HG02938 (cell line): ENCODE measurements at regions not wholly inside any gene's neighbourhood (a gene's known extent, or its start where the extent isn't known, plus 50 kb on each side); places are given as distances from the start of the nearest gene placed in this dataset.
A peak's percentile ranks its signal among the peaks of the same experiment; 100 is the strongest.

Source experiments
- ATAC-seq: cut with Tn5 transposase; IDR thresholded peaks from one replicate; pipeline ENCODE4 v1.9.1; 2021; ENCODE audit warnings: mild to moderate bottlenecking, moderate library complexity; ENCODE audit not compliant: unreplicated experiment

DNA sequence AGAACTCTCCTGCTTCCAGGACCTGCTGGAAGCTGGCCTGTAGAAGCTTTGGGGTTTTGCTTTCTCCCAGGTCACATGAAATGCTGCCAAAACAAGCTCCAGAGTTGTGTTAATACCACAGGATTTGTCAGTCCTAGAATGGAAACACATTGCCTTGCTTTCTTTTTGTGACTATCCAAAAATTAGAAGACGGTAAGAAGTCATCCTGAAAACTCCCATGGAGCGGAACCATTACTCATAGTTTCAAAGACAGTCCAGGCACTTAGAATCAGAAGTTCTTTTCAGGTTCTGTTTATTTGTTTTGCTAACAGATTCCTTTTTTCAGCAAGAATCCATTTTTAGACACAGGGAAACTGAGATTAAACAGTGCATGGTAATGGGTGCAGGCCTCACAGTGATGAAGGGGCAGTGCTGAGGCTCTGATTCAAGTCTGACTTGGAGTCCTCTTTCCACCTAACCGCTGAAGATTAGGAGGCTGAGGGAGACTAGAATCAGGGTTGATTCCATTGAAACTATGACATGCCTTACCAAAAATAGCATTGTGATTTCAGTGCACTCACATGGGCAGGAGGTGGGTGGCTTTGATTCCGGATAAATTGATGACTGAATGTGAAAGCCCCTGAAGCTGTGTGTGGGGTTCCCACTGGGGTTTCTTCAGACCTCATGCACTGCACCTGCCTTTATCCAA lies 72.2 kb upstream of the NAA20 start:
- ATAC-seq, result peak; percentile 73

DNA sequence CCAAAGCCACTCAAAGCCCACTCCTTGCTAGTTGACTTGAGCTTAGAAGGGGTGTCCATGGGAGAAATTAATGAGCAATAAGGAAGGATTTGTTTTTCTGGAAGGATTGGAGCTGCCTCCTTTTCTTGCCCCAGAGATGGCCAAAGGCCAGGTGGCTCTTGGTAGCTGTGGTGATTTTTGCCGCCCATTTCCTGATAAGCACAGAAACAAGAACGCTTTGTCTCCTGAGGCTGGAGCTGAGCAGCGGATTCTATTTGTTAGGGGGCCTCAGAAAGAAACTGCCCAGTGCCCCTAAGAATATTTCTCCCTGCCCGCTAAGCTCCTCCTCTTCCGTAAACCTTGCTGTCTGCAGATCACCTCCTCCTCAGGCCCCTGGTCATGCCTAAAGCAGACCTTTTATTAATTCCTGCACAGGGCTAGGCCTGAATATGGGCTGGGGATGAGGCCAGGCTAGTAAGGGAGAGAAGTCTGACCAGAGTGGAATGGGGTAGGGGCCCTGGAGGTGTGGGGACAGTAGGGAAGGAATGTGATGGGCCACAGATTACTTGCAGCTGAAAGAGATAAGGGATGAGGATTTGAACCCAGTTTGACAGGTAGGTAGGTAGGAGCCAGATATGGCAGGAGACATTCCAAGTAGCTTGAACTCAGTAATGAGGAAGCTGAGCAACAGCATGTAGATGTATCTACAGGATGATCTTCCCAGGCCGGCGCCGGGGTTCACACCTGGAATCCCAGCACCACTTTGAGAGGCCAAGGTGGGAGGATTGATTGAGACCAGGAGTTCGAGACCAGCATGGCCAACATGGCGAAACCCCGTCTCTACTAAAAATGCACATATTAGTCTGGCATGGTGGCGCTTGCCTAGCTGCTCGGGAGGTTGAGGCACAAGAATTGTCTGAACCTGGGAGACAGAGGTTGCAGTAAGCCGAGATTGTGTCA lies 71.2 kb upstream of the NAA20 start:
- ATAC-seq, result no peak

DNA sequence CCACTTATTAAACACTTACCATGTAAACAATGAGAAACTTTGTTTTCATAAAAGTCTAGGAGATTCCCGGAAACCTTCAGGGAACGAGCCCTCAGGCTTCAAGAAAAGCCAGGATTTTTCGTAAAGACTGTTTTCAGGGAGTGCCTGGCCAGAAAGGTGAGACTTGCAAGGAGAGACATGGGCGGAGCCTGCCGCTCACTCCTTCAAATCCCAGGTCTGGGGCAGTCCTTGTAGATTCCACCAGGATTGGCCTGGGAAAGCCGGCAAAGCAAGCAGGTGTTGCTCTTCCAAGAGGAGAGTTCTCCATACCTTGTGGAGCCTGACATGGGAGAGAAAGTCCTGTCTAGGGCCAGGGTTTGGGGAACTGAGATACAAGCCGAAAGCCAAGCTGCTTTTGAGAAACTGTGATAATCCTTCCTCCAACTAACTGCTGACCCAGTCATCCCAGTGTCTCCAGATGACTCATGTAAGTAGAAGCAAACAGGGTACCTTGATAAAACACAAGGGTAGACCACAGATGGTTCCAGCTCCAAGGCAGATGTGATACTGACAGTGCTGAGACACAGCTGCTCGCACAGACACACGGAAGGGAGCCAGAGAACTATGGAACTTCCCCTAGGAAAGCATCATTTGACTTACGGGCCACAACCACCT lies 69.4 kb upstream of the NAA20 start:
- peak; percentile 62 for ATAC-seq

DNA sequence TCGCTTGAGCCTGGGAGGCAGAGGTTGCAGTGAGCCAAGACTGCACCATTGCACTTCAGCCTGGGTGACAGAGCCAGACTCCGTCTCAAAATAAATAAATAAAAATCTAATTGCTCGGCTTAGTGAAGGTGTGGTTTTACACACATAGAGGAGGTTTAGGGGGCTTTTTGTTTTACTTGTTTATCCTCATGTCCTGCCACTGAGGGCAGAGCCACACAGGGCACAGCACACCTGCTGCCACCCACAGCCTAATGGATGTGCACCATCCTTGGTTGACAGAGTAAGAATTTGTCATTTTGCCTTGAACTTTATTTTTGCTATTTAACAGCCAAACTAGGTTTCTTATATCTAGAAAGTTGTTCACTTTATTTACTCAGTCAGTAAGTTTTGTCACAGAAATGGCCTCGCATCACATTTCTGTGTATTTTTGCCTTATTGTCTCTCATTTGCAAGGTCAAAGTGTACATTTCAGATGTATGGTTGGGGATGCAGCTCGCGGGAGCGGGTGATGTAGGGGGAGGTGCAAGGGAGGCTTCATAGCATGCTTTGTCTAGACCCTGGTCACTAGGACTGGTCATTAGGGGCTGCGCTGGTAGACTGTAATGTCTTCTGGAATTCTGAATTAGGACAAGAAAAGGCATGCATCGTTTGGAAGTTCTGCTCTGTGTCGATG lies 67.8 kb upstream of the NAA20 start:
- no peak for ATAC-seq

DNA sequence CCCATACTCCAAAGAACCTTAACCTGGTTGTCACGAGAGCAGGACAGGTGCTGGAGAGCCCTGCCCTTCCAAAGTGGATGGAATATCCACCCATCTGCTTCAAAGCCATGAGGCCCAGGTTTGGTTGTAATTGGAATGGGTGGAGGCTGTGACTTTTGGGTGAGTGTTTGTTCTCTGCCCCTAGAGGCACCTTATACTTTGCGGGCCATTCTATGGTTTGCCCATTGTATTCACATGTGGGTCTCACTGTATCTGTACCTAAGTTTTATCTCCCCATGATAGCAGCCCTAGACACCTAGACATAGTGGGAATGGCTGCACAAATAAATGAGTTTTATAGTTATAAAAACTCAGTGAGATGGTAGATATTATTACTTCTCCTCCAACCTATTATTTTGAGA lies 67.1 kb upstream of the NAA20 start:
- no peak for ATAC-seq

DNA sequence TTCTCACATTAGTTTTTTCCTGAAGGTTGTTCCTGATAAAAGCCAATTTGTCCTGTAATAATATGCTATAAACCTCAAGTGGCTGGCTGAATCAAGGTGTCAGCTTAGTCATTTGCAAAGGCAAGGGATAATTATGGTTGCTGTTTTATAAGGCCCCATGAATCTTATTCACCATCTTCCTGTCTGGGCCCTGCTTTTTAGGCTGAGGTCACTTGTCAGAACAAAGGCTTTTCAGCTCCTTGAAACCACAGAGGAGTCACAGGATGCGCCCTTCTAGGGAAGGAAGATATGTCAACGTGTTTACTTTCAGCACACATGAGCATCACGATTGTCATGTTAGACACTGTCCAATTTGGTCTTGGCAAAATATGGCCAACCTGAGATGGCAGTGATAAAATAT lies 64.8 kb upstream of the NAA20 start:
- ATAC-seq, result no peak

DNA sequence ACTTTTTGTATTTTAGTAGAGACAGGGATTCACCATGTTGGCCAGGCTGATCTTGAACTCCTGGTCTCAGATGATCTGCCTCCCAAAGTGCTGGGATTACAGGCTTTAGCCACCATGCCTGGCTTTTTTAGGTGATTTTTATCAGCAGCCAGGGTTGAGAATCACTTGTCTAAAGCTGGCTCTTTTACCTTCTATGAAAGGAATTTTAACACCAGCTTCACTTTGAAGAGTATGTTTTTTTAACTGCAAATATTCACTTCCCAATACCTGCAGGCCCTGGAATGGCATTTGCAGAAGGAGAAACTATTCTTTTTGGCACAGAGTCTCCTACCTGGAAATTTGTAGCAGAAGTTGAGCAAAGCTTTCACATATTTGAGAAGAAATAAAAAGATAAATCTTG lies 63.6 kb upstream of the NAA20 start:
- ATAC-seq, result no peak

DNA sequence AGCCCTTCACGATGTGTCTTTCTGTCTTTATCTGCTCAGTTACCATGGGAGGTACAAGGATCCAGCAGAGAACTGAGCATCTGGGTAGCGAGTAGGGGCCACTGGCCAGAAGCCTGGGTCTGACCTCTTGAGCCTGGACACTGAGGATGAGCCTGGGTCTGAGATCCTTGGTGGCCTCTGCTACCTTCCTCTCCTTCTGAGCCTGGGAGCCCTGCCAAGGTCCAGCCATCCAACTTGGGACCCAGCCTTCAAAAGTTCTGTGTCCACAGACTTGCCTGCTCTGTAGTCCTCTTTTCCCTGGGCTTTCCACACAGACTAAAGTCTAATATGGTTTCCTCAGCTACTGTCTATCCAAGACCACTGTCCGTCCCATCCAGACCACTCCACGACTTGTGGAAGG lies 60.2 kb upstream of the NAA20 start:
- no peak for ATAC-seq

DNA sequence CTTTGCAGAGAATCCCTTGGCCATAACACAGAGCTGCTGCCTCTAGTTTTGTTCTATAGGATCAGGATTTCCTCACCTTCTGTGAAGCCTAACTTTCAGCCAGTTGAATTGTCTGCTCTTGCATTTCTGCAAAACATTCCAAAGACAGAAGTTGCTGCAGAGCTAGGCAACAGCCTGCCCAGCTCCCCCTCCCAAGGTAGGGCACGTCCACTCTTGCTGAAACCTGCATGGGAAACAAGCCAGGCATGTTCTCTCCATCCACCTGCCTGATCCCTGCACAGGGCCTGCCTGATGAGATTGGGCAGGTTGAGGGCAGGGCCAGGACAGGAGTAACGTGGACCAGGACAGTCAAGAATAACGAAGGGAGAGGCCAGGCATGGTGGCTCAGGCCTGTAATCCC lies 58.9 kb upstream of the NAA20 start:
- no peak for ATAC-seq

DNA sequence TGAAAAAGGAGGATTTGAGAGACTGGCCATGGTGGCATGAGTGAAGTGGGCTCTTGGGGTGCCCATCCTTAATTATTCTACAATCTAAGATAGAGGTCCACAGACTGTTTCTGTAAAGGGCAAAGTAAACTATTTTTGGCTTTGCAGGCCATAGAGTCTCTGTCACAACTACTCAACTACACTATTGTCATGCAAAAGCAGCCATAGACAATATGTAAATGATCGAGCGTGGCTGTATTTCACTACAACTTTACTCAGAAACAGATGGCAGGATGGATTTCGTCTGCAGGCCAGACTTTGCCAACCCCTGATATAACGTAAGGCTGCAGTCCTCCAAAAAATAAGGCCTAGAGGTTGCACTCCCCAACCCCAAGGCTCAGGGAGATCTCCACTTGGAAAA lies 58.2 kb upstream of the NAA20 start:
- ATAC-seq, result no peak

DNA sequence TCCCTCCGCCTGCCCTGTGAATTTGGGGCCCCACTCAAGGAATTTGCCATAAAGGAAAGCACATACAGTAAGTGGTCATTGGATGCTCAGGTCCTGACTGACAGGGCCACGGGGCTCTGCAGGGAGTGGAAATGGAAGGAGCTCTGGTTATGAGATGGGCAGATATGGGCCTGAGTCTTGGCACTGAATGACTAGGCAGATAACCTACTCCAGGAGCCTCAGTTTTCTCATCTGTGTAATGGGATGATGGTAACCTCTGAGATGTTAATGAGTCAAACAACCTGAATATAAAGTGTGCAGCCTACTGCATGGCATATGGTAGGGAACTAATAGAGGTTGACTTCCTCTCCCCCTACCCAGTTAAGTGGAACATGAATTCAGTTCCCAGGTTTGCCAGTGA lies 56.4 kb upstream of the NAA20 start:
- no peak for ATAC-seq

DNA sequence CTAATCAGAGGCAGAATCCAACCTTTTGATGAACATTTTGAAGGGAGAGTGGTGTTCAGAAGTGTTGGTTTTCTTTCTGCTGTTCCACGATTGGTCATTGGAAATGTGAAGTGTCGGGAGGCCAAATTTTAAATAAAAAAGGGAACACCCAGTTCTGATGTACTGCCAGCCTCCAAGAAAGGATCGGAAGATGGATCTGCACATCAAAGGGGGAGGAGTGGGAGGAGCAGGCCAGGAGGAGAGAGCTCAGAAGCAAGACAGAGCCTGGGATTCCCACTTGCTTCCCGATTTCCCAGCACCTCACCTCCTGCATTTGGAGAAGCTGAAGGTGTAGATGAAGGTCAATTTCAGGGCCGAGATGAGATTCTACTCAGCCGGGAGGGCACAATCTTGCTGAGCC lies 55.9 kb upstream of the NAA20 start:
- no peak for ATAC-seq

DNA sequence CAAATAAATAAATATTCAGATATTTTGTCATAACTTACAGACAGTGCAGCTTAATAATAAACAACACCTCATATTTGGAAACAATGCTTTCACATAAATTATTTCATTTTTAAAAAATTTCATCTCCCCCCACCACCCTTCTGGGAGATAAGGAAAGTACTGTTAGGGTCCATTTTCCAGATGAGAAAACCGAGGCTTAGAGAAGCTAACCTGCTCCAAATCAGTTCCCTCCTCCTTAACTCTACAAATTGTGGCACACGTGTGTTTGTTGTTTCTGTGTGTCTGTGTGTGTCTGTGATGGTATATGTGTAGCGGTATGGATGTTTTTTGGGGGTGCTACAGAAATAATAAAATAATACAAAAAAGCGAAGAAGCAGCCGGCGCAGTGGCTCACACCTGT lies 54.2 kb upstream of the NAA20 start:
- ATAC-seq, result no peak

DNA sequence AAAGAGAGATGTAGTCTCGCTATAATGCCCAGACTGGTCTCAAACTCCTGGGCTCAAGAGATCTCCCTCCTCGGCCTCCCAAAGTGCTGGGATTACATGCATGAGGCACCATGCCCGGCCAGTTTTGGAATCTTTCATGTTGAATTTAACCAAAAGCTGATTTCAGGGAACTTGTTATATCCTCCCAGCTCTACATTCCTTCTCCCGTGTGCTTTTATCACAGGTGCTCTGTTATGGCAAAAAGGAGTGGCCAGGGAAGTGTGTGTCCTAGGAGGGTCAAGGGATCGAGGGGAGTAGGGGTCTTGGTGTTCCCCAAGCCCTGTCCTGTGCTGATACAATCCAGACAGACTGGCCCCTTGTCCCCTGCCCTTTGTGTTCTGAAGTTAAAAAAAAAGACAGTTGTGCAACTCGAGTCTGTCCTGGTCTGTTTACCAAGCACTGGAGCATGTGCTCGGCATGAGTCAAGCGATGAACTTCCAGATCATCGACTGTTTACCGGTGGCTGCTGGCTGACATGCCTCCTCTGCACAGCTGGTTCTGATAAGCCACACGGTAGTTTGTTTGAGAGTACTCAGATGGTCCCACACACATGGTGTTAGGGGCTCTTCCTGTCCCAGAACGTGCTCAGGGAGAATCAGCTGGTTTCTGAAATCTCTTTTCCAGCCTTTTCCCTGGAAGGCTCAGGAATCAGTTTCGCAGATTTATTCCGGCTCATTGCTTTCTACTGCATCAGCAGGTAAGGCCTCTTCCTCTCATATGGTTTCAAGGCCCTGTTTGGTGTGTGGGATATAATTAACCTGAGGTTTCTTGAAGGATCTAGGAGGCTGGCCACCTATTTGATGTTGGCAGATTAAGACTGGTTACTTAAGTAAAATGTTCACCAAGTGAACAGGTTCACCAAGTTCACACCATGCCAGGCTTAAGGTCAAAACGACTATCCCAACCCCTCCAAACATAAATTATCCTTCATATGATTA lies 52.6 kb upstream of the NAA20 start:
- no peak for ATAC-seq

DNA sequence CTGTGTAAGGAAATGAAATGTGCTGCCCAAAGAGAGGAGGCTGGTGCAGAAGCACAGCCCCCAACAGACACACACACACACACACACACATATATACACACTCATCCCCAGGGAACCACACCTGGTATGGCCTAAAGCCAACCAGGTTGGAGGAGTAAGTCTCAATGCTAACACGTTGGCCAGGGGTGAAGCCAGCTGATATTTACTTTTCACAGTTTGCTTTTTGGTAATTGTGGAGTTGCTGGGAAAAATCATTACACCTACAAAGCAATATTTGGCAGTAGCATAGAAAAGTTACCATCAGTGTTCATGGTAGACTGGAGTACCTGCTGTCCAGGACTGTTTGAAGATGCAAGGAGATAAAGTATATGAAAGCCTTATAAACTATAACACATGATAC lies 50.3 kb upstream of the NAA20 start:
- ATAC-seq, result no peak
